Sigmoid colon (tissue), 6 donors: ENCODE measurements at regions not wholly inside any gene's neighbourhood (a gene's known extent, or its start where the extent isn't known, plus 50 kb on each side); places are given as distances from the start of the nearest gene placed in this dataset.

ENCODE experiments used
- DNase-seq: peaks from one replicate; pipeline ENCODE4 v3.0.0-alpha.2; 2019
- H3K27ac ChIP-seq, 4 donors: fragments of 200-600 bp; sonication (generic); one replicate each; pipeline ENCODE4 v1.5.1; 2016 to 2019; ENCODE audit warnings: mild to moderate bottlenecking in 1 of 4
- H3K27me3 ChIP-seq, 3 donors: fragments of 200-600 bp; sonication (generic); one replicate each; pipeline ENCODE4 v1.5.1; 2019; ENCODE audit warnings: mild to moderate bottlenecking in 1 of 3
- H3K36me3 ChIP-seq, 4 donors: fragments of 200-600 bp; sonication (generic); one replicate each; pipeline ENCODE4 v1.5.1; 2016 to 2019
- H3K4me1 ChIP-seq, 4 donors: fragments of 200-600 bp; sonication (generic); one replicate each; pipeline ENCODE4 v1.5.1; 2017 to 2019
- H3K4me3 ChIP-seq, 4 donors: fragments of 200-600 bp; sonication (generic); one replicate each; pipeline ENCODE4 v1.5.1; 2017 to 2019; ENCODE audit warnings: mild to moderate bottlenecking in 2 of 4, moderate library complexity in 1 of 4
- H3K9me3 ChIP-seq, 4 donors: fragments of 200-600 bp in 3 of 4; sonication (generic) in 3 of 4; one replicate each; pipeline versions ENCODE4 v1.5.1 to v1.6.1; 2013 to 2019
- EP300 ChIP-seq, 4 donors: sonication (generic); formaldehyde crosslinking; IDR thresholded peaks; one replicate each; pipeline ENCODE4 v1.6.1; 2017; ENCODE audit warnings: antibody characterized with exemption in 4 of 4
- POLR2A ChIP-seq, 2 donors: fragments of 450-650 bp; IDR thresholded peaks; one replicate each; pipeline ENCODE4 v1.6.1; 2016; ENCODE audit warnings: antibody characterized with exemption in 2 of 2, mild to moderate bottlenecking in 2 of 2, moderate library complexity in 2 of 2
- POLR2AphosphoS5 ChIP-seq, 4 donors: sonication (generic); formaldehyde crosslinking; IDR thresholded peaks; one replicate each; pipeline ENCODE4 v1.6.1; 2017; ENCODE audit warnings: antibody characterized with exemption in 4 of 4
- WGBS, 2 donors: extraction: QIAGEN DNeasy Blood & Tissue Kit; methylation state at CpG; one replicate each; pipeline ENCODE4 v1.1.7; 2013; 5-methylcytosine and 5-hydroxymethylcytosine counted together
- intact Hi-C: fragments of 100-400 bp; cut with DNase I; formaldehyde crosslinking; loops from one replicate; pipeline ENCODE4 v1.15.1; 2023
- TF ChIP-seq, protein P1 (sequence below), 4 experiments: fragments of 450-650 bp in 3 of 4; fragments of 200-600 bp in 1 of 4; IDR thresholded peaks; one replicate each; pipeline ENCODE4 v1.5.1; 2016 to 2019; ENCODE audit warnings: antibody characterized with exemption in 4 of 4, mild to moderate bottlenecking in 3 of 4, moderate library complexity in 2 of 4
- donor health status: healthy with polysubstance abuse.
- donor health status: healthy.

GRCh38 chr15:26325495-26325894 lies 447.4 kb downstream of the GABRB3 start:
- no peak overlapping the region for H3K4me3 ChIP-seq
- H3K9me3 ChIP-seq: no peaks in the 10 kb centered on the region
- no peak for DNase-seq
- intact Hi-C loops: no loop called here
- no peak for TF ChIP-seq EP300 (IDR thresholded peaks at IDR 0.05)
- TF ChIP-seq POLR2AphosphoS5 (IDR thresholded peaks at IDR 0.05): no peak
- no peak for TF ChIP-seq POLR2A (IDR thresholded peaks at IDR 0.05)
- TF ChIP-seq, protein P1, sequence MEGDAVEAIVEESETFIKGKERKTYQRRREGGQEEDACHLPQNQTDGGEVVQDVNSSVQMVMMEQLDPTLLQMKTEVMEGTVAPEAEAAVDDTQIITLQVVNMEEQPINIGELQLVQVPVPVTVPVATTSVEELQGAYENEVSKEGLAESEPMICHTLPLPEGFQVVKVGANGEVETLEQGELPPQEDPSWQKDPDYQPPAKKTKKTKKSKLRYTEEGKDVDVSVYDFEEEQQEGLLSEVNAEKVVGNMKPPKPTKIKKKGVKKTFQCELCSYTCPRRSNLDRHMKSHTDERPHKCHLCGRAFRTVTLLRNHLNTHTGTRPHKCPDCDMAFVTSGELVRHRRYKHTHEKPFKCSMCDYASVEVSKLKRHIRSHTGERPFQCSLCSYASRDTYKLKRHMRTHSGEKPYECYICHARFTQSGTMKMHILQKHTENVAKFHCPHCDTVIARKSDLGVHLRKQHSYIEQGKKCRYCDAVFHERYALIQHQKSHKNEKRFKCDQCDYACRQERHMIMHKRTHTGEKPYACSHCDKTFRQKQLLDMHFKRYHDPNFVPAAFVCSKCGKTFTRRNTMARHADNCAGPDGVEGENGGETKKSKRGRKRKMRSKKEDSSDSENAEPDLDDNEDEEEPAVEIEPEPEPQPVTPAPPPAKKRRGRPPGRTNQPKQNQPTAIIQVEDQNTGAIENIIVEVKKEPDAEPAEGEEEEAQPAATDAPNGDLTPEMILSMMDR (IDR thresholded peaks at IDR 0.05): no peak
- H3K27ac ChIP-seq: no peak overlapping the region
- no peaks in the 10 kb centered on the region for H3K27me3 ChIP-seq
- no peaks in the 10 kb centered on the region for H3K4me1 ChIP-seq
- H3K36me3 ChIP-seq: no peaks in the 10 kb centered on the region

- Histone ChIP-seq H3K27ac (no peak overlapping the region), H3K9me3 (peaks cover 0 to 8% (median 0%) of the 10 kb centered on the region in 4 donors), H3K4me3 (no peak overlapping the region), H3K4me1 (no peaks in the 10 kb centered on the region), H3K36me3 (no peaks in the 10 kb centered on the region), H3K27me3 (no peaks in the 10 kb centered on the region)
- 75 to 83% methylated on average over 4 of the region's 4 CpGs for whole genome bisulfite sequencing, 2 donors
- TF ChIP-seq EP300 (IDR thresholded peaks at IDR 0.05): no peak
- TF ChIP-seq POLR2A (IDR thresholded peaks at IDR 0.05): no peak
- no peak for TF ChIP-seq POLR2AphosphoS5 (IDR thresholded peaks at IDR 0.05)
- TF ChIP-seq, protein P1 (IDR thresholded peaks at IDR 0.05): no peak
- DNase-seq: no peak
- intact Hi-C loops: no loop called here
Measured at GRCh38 chr15:26323566-26323965, 449.3 kb downstream of the GABRB3 start.

- no peaks in the 10 kb centered on the region for H3K27me3 ChIP-seq
- DNase-seq: no peak
- H3K36me3 ChIP-seq: no peaks in the 10 kb centered on the region
- 87 to 91% methylated on average over 1 of the region's 1 CpG for WGBS, 2 donors
- no peak for TF ChIP-seq POLR2AphosphoS5 (IDR thresholded peaks at IDR 0.05)
- no peak for TF ChIP-seq EP300 (IDR thresholded peaks at IDR 0.05)
- TF ChIP-seq, protein P1 (IDR thresholded peaks at IDR 0.05): no peak
- TF ChIP-seq POLR2A (IDR thresholded peaks at IDR 0.05): no peak
- intact Hi-C loops: no loop called here
- H3K27ac ChIP-seq: no peak overlapping the region
- peaks cover 0 to 8% (median 0%) of the 10 kb centered on the region in 4 donors for H3K9me3 ChIP-seq
- H3K4me1 ChIP-seq: no peaks in the 10 kb centered on the region
- no peak overlapping the region for H3K4me3 ChIP-seq
Measured at GRCh38 chr15:26318689-26319088, 454.2 kb downstream of the GABRB3 start.

DNA sequence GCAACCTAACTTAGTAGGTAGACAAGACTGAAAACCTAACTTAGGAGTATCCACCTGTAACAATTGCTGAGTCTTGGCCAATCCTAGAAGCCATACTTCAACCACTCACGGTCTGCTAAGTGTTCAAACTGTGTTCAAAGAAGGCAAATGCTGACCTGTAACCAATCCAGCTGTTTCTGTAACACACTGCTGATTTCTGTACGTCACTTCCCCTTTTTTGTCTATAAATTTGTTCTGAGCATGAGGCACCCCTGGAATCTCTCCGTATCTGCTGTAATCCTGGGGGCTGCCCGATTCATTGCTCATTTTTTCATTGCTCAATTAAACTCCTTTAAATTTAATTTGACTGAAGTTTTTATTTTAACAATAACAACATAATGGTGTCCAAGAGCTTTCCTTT lies 451.4 kb upstream of the ATP10A start:
- no peak for DNase-seq
- 70 to 77% methylated on average over 4 of the region's 4 CpGs for WGBS, 2 donors
- H3K9me3 ChIP-seq: peaks cover 0 to 4% (median 0%) of the 10 kb centered on the region in 4 donors
- peaks cover 0 to 12% (median 0%) of the 10 kb centered on the region in 4 donors for H3K4me1 ChIP-seq
- H3K27me3 ChIP-seq: no peaks in the 10 kb centered on the region
- no peak for TF ChIP-seq POLR2AphosphoS5 (IDR thresholded peaks at IDR 0.05)
- TF ChIP-seq EP300 (IDR thresholded peaks at IDR 0.05): no peak
- TF ChIP-seq, protein P1 (IDR thresholded peaks at IDR 0.05): no peak
- no peak for TF ChIP-seq POLR2A (IDR thresholded peaks at IDR 0.05)
- H3K4me3 ChIP-seq: no peak overlapping the region
- no peaks in the 10 kb centered on the region for H3K36me3 ChIP-seq
- intact Hi-C loops: no loop called here
- no peak overlapping the region for H3K27ac ChIP-seq

DNA sequence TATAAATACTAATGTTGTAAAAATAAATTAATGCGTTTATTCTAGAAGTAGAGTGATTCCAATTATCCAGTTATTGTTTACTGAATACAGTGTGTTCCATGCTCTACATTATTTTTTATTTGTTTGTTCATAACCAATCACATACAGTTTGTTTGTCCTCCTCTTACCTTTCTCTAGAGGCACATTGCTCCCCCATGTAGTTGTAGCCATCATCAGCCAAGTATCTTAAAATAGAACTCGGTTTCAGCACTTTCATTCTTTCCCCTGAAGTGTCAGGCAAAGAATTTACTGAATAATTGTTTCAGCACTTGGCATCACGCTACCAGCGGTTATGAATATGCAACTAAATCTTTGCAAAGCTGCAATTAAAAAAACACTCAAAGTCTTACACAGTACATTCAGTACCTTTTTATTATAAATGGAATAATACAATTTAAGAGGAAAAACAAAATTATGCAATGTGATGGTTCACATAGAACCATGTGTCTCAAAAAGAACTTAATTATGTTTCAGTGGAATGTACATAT lies 448.6 kb upstream of the ATP10A start:
- H3K27ac ChIP-seq: peak overlapping the region in 1 of 4 donors; percentile 69
- 78 to 81% methylated on average over 4 of the region's 4 CpGs for WGBS, 2 donors
- intact Hi-C loops: no loop called here

More for the DNA sequence above, 448.6 kb upstream of the ATP10A start:
- no peaks in the 10 kb centered on the region for H3K36me3 ChIP-seq
- H3K27me3 ChIP-seq: no peaks in the 10 kb centered on the region
- peaks cover 0 to 12% (median 0%) of the 10 kb centered on the region in 4 donors for H3K4me1 ChIP-seq
- TF ChIP-seq POLR2A (IDR thresholded peaks at IDR 0.05) (no peak), POLR2AphosphoS5 (IDR thresholded peaks at IDR 0.05) (no peak), EP300 (IDR thresholded peaks at IDR 0.05) (no peak)
- H3K9me3 ChIP-seq: peaks cover 0 to 4% (median 0%) of the 10 kb centered on the region in 4 donors
- DNase-seq: no peak
- H3K4me3 ChIP-seq: no peak overlapping the region
